Upper lobe of left lung (tissue), 6 donors: ENCODE measurements at regions not wholly inside any gene's neighbourhood (a gene's known extent, or its start where the extent isn't known, plus 50 kb on each side); places are given as distances from the start of the nearest gene placed in this dataset.

Source experiments
- ATAC-seq, 2 donors: fragments of 200-7000 bp; cut with Tn5 transposase; one replicate each; pipeline ENCODE4 v1.9.1; 2022; ENCODE audit warnings: mild to moderate bottlenecking in 2 of 2, moderate library complexity in 2 of 2; ENCODE audit not compliant: low FRiP score in 2 of 2
- DNase-seq, 2 donors: peaks; one replicate each; pipeline ENCODE4 v3.0.0-alpha.2; 2019 to 2020
- H3K27ac ChIP-seq, 4 donors: fragments of 200-600 bp; sonication (generic); one replicate each; pipeline ENCODE4 v1.5.1; 2016 to 2019
- H3K27me3 ChIP-seq, 4 donors: fragments of 200-600 bp; sonication (generic); one replicate each; pipeline ENCODE4 v1.5.1; 2017 to 2019
- H3K36me3 ChIP-seq, 4 donors: fragments of 200-600 bp; sonication (generic); one replicate each; pipeline ENCODE4 v1.5.1; 2016 to 2019
- H3K4me1 ChIP-seq, 4 donors: fragments of 200-600 bp; sonication (generic); one replicate each; pipeline ENCODE4 v1.5.1; 2018 to 2019
- H3K4me3 ChIP-seq, 4 donors: fragments of 200-600 bp; sonication (generic); one replicate each; pipeline ENCODE4 v1.5.1; 2017 to 2019; ENCODE audit warnings: mild to moderate bottlenecking in 2 of 4, moderate library complexity in 1 of 4
- H3K9me3 ChIP-seq, 4 donors: fragments of 200-600 bp; sonication (generic); one replicate each; pipeline ENCODE4 v1.5.1; 2018 to 2019
- EP300 ChIP-seq, 4 donors: sonication (generic); formaldehyde crosslinking; IDR thresholded peaks; one replicate each; pipeline ENCODE4 v1.5.1; 2017; ENCODE audit warnings: antibody characterized with exemption in 4 of 4, control low read depth in 2 of 4
- POLR2A ChIP-seq, 4 donors: fragments of 450-650 bp; IDR thresholded peaks; one replicate each; pipeline ENCODE4 v1.5.1; 2016 to 2017; ENCODE audit warnings: antibody characterized with exemption in 4 of 4, mild to moderate bottlenecking in 2 of 4
- POLR2AphosphoS5 ChIP-seq, 2 donors: sonication (generic); formaldehyde crosslinking; IDR thresholded peaks; one replicate each; pipeline ENCODE4 v1.5.1; 2017; ENCODE audit warnings: antibody characterized with exemption in 2 of 2
- WGBS, 2 donors: methylation state at CpG; one replicate each; pipeline ENCODE4 v1.1.5; 2017 to 2018; 5-methylcytosine and 5-hydroxymethylcytosine counted together
- TF ChIP-seq, protein P1 (sequence below), 6 experiments: fragments of 450-650 bp in 4 of 6; fragments of 200-600 bp in 2 of 6; sonication (generic) in 2 of 6; IDR thresholded peaks; one replicate each; pipeline ENCODE4 v1.5.1; 2016 to 2019; ENCODE audit warnings: antibody characterized with exemption in 6 of 6
- donor health status: DM: no; HTN: no; CAD: no; lungs with moderate emphysema.
- donor health status: DM: no; HTN: yes; CAD: no; lungs with severe emphysema.

DNA sequence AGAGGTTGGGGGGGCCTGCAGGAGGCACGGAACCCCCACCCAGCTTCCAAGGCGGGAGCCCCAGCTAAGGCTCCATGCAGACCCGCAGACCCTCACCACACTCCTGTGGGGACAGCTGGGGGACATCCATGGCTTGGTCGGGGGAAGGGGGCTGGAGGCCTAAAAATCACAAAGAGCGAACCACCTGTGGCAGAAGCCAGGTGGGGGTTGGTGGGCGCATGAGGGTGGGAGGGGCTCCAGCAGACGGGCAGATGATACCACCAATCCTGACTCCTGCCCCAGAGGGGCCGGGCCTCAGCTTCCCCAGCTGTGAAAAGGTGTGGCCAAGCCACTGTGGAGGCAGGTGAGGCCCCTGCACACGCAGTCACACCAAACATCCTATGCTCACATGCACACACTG lies 111.6 kb downstream of the FAM53A start:
- Histone ChIP-seq H3K36me3 (no peaks in the 10 kb centered on the region), H3K4me3 (no peak overlapping the region), H3K9me3 (no peaks in the 10 kb centered on the region), H3K27ac (no peak overlapping the region), H3K4me1 (peaks cover 0 to 13% (median 0%) of the 10 kb centered on the region in 4 donors), H3K27me3 (peaks cover 0 to 6% (median 0%) of the 10 kb centered on the region in 4 donors)
- WGBS, 2 donors, result 78 to 88% methylated on average over 2 to 9 of the region's 9 CpGs
- DNase-seq (peak in 1 of 2 donors; percentile 38), ATAC-seq (no peak)
- TF ChIP-seq POLR2A (IDR thresholded peaks at IDR 0.05), result no peak
- TF ChIP-seq EP300 (IDR thresholded peaks at IDR 0.05), result no peak
- no peak for TF ChIP-seq POLR2AphosphoS5 (IDR thresholded peaks at IDR 0.05)
- TF ChIP-seq, protein P1, sequence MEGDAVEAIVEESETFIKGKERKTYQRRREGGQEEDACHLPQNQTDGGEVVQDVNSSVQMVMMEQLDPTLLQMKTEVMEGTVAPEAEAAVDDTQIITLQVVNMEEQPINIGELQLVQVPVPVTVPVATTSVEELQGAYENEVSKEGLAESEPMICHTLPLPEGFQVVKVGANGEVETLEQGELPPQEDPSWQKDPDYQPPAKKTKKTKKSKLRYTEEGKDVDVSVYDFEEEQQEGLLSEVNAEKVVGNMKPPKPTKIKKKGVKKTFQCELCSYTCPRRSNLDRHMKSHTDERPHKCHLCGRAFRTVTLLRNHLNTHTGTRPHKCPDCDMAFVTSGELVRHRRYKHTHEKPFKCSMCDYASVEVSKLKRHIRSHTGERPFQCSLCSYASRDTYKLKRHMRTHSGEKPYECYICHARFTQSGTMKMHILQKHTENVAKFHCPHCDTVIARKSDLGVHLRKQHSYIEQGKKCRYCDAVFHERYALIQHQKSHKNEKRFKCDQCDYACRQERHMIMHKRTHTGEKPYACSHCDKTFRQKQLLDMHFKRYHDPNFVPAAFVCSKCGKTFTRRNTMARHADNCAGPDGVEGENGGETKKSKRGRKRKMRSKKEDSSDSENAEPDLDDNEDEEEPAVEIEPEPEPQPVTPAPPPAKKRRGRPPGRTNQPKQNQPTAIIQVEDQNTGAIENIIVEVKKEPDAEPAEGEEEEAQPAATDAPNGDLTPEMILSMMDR (IDR thresholded peaks at IDR 0.05), result no peak

DNA sequence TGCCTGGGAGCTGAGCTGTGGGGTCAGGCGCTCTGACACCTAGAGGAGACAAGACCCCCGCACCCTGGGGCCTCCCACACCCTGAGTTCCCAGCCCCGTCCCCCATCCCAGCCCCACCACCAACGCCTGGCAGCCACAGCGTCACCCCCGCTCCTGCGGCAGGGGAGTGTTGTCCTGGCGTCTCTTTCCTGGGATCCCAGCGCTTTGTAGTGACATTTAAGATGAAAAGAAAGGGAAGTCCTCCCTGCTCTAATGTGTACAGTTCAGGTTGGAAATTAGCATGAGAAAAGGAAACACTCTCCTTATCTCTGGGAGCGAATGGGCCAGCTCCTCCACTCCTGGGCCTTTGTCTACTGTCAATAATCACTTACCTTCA lies 112.1 kb downstream of the FAM53A start:
- H3K4me1 ChIP-seq, result peaks cover 0 to 13% (median 0%) of the 10 kb centered on the region in 4 donors
- no peak overlapping the region for H3K27ac ChIP-seq
- TF ChIP-seq POLR2AphosphoS5 (IDR thresholded peaks at IDR 0.05) (no peak), EP300 (IDR thresholded peaks at IDR 0.05) (no peak), POLR2A (IDR thresholded peaks at IDR 0.05) (no peak)
- TF ChIP-seq, protein P1 (IDR thresholded peaks at IDR 0.05), result no peak
- no peaks in the 10 kb centered on the region for H3K9me3 ChIP-seq
- ATAC-seq (no peak), DNase-seq (peak in 1 of 2 donors; percentile 54)
- peaks cover 0 to 11% (median 0%) of the 10 kb centered on the region in 4 donors for H3K27me3 ChIP-seq
- H3K36me3 ChIP-seq, result no peaks in the 10 kb centered on the region
- no peak overlapping the region for H3K4me3 ChIP-seq
- 86 to 87% methylated on average over 9 to 10 of the region's 10 CpGs for WGBS, 2 donors

DNA sequence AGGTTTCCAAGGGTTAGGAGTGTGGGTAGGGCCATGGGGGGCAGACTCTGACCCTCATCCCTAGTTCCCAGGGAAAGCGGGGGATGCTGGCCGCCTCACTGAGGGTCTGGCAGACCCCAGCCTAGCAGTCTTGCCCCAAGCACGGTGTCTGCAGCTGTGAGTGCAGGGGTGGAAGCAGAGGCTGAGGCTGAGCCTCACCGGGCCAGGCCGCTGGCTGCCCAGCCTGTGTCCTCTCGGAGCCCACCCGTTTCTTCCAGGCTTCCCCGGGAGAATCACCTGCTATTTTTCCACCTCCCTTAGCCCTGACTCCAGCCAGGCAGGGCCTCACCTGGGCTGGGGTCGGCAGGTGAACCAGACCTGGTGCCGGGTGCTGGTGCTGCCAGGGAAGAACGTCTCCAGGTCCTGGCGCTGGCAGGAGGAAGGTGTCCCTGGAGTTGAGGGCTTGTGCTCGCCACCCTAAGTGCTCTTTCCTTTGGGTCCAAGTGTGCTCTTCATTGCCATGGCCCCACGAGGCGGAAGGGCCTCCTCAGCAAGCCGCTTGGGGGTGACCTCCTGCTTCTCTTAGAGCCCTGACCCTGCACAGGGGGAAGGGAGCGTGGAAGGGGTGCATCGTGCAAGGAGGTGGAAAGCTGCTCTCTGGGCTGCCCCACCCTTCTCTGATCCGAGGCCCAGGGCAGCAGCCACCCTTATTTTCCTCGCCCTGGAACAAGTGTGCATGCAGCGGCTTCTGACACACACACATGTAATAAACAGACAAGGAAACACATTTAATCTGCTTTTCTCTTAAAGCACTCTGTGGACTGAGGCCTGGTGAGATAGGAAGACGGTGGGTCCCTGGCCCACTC lies 112.7 kb downstream of the FAM53A start:
- H3K27me3 ChIP-seq, result peaks cover 0 to 13% (median 0%) of the 10 kb centered on the region in 4 donors
- no peak for TF ChIP-seq EP300 (IDR thresholded peaks at IDR 0.05)
- peaks cover 0 to 13% (median 0%) of the 10 kb centered on the region in 4 donors for H3K4me1 ChIP-seq
- H3K9me3 ChIP-seq, result no peaks in the 10 kb centered on the region
- WGBS, 2 donors, result 61 to 74% methylated on average over 5 to 22 of the region's 22 CpGs
- ATAC-seq, result no peak
- no peak overlapping the region for H3K27ac ChIP-seq
- DNase-seq, result peak in 1 of 2 donors; percentile 54
- no peak overlapping the region for H3K4me3 ChIP-seq
- no peaks in the 10 kb centered on the region for H3K36me3 ChIP-seq

DNA sequence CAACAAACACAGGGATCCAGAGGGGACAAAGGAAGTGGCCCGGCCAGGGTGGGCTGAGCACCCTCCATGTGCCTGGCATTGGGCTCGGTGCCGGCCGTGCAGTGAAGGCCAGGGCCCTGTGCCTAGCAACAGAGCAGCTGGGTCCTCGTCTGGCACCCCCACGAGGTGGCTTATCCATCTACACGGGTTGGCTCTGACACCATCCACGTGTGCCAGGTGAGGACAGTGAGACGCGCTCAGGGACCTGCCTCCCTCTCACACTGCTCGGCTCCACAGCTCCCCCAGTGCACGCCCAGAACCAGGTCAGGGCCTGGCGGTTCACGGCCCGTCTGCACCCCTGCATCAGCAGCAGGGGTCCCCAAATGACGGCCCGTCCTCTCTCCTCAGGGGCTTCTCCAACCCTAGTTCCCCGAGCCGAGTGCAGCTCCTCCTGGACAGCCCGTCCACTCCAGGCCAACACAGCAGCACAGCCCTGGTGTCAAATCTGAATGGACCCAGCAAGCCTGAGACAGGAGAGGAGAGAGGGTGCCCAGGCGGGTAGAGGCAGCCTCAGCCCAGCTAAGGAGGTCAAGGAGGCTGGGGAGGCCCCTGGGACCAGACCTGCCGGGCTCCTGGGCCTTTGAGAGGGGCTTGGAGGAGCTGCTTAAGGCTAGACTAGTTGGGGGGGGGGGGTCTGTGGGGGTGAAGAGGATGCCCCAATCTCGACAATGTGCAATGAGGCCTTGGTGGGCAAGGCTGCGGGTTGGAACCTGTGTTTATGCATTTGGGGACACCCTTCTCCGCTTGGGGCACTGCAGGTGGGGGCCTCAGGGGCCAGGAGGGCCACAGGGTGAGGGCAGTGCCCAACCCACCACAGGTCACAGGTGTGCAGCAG lies 113.6 kb downstream of the FAM53A start:
- ATAC-seq (no peak), DNase-seq (peak in 1 of 2 donors; percentile 69)
- Histone ChIP-seq H3K9me3 (no peaks in the 10 kb centered on the region), H3K27ac (no peak overlapping the region), H3K4me1 (peaks cover 0 to 13% (median 0%) of the 10 kb centered on the region in 4 donors), H3K36me3 (no peaks in the 10 kb centered on the region), H3K4me3 (no peak overlapping the region), H3K27me3 (peaks cover 0 to 18% (median 0%) of the 10 kb centered on the region in 4 donors)
- TF ChIP-seq POLR2AphosphoS5 (IDR thresholded peaks at IDR 0.05) (no peak), EP300 (IDR thresholded peaks at IDR 0.05) (no peak), POLR2A (IDR thresholded peaks at IDR 0.05) (no peak)
- TF ChIP-seq, protein P1 (IDR thresholded peaks at IDR 0.05), result no peak
- 81 to 90% methylated on average over 4 to 24 of the region's 25 CpGs for whole genome bisulfite sequencing, 2 donors
